HG03135 (cell line): ENCODE measurements at regions not wholly inside any gene's neighbourhood (a gene's known extent, or its start where the extent isn't known, plus 50 kb on each side); places are given as distances from the start of the nearest gene placed in this dataset.

ENCODE experiments used
- ATAC-seq: cut with Tn5 transposase; IDR thresholded peaks from one replicate; pipeline ENCODE4 v1.9.1; 2021; ENCODE audit warnings: mild to moderate bottlenecking, moderate library complexity; ENCODE audit not compliant: unreplicated experiment

- ATAC-seq = no peak
Measured at GRCh38 chr20:51335329-51335841, 207.1 kb downstream of the NFATC2 start.

- ATAC-seq = no peak
Measured at GRCh38 chr20:51334609-51335008, 207.9 kb downstream of the NFATC2 start.

- ATAC-seq = no peak
Measured at GRCh38 chr20:51333971-51334370, 208.5 kb downstream of the NFATC2 start.

GRCh38 chr20:51333446-51333845 lies 209.1 kb downstream of the NFATC2 start:
- no peak for ATAC-seq

GRCh38 chr20:51331481-51331880 lies 211.0 kb downstream of the NFATC2 start:
- ATAC-seq = no peak

GRCh38 chr20:51329845-51330244 lies 212.7 kb downstream of the NFATC2 start:
- ATAC-seq = no peak

- no peak for ATAC-seq
Measured at GRCh38 chr20:51327251-51327841, 215.2 kb downstream of the NFATC2 start.

- no peak for ATAC-seq
Measured at GRCh38 chr20:51326201-51326819, 216.2 kb downstream of the NFATC2 start.

GRCh38 chr20:51322164-51322707 lies 220.3 kb downstream of the NFATC2 start:
- no peak for ATAC-seq

- no peak for ATAC-seq
Measured at GRCh38 chr20:51321343-51322163, 221.0 kb downstream of the NFATC2 start.

GRCh38 chr20:51319522-51319921 lies 223.0 kb downstream of the NFATC2 start:
- no peak for ATAC-seq

- ATAC-seq = no peak
Measured at GRCh38 chr20:51318058-51318949, 224.2 kb downstream of the NFATC2 start.

- no peak for ATAC-seq
Measured at GRCh38 chr20:51315390-51315789, 227.1 kb downstream of the NFATC2 start.

- no peak for ATAC-seq
Measured at GRCh38 chr20:51313358-51313827, 229.1 kb downstream of the NFATC2 start.

GRCh38 chr20:51312480-51312783 lies 230.1 kb downstream of the NFATC2 start:
- ATAC-seq = no peak

GRCh38 chr20:51311636-51312479 lies 230.7 kb downstream of the NFATC2 start:
- ATAC-seq = no peak

GRCh38 chr20:51310216-51310615 lies 232.3 kb downstream of the NFATC2 start:
- no peak for ATAC-seq

GRCh38 chr20:51309128-51309527 lies 233.4 kb downstream of the NFATC2 start:
- ATAC-seq = no peak

- ATAC-seq = peak; percentile 73
Measured at GRCh38 chr20:51306521-51307358, 235.8 kb downstream of the NFATC2 start.
